ENCODE measurements at regions not wholly inside any gene's neighbourhood (a gene's known extent, or its start where the extent isn't known, plus 50 kb on each side); places are given as distances from the start of the nearest gene placed in this dataset.

- no peak overlapping the region for H3K27ac ChIP-seq
- no peak overlapping the region for H3K4me3 ChIP-seq (IDR thresholded peaks at IDR 0.05; ENCODE audit: insufficient read depth, low read depth, low read length)
- H4K20me1 ChIP-seq (ENCODE audit: insufficient read depth) = no peaks in the 10 kb centered on the region
- no peak overlapping the region for H2AFZ ChIP-seq (ENCODE audit: low read depth)
- TF ChIP-seq CTCF (conservative IDR thresholded peaks at IDR 0.05; ENCODE audit: low read depth, low read length) = no peak
- no peak overlapping the region for H3K4me2 ChIP-seq
- no peaks in the 10 kb centered on the region for H3K27me3 ChIP-seq (ENCODE audit: insufficient read depth, low read depth)
- no peaks in the 10 kb centered on the region for H3K36me3 ChIP-seq (ENCODE audit: insufficient read depth)
- H3K9ac ChIP-seq = no peak overlapping the region
- no peaks in the 10 kb centered on the region for H3K79me2 ChIP-seq (ENCODE audit: insufficient read depth, low read depth)
- no peaks in the 10 kb centered on the region for H3K4me1 ChIP-seq (ENCODE audit: low read depth, poor library complexity, severe bottlenecking)
Observed at GRCh38 chr5:9947944-9948343, 301.7 kb downstream of the ATPSCKMT start.

DNA sequence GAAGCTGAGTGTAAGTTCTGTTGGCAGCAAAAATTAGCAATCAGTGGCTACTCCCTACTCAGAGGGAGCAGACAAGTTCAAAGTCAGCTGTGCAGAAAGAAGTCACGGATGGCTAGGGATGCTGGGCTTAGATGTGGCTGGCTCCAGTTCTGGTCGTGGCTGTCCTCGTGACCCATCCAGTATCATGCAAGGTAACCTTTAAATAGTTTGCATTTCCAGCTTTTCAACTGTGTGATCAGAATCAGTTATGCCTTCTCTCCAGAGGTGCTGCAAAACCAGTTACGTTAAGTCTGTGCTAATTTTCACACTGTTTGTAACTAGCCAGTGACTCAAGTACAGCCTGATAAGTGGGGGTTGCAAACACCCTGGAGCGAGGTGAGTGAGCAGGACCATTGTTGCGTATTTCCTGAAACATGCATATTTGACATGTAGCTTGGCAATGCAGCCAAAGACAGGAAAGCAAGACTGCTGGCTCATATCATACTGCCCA lies 302.4 kb downstream of the ATPSCKMT start:
- Histone ChIP-seq H3K4me1 (ENCODE audit: low read depth, poor library complexity, severe bottlenecking) (no peaks in the 10 kb centered on the region), H4K20me1 (ENCODE audit: insufficient read depth) (no peaks in the 10 kb centered on the region), H2AFZ (ENCODE audit: low read depth) (no peak overlapping the region), H3K36me3 (ENCODE audit: insufficient read depth) (no peaks in the 10 kb centered on the region), H3K4me2 (no peak overlapping the region), H3K27ac (no peak overlapping the region), H3K27me3 (ENCODE audit: insufficient read depth, low read depth) (no peaks in the 10 kb centered on the region), H3K79me2 (ENCODE audit: insufficient read depth, low read depth) (no peaks in the 10 kb centered on the region), H3K4me3 (IDR thresholded peaks at IDR 0.05; ENCODE audit: insufficient read depth, low read depth, low read length) (no peak overlapping the region), H3K9ac (no peak overlapping the region)
- no peak for TF ChIP-seq CTCF (conservative IDR thresholded peaks at IDR 0.05; ENCODE audit: low read depth, low read length)

GRCh38 chr5:9932770-9933169 lies 302.6 kb upstream of the TAS2R1 start:
- no peak overlapping the region for H2AFZ ChIP-seq (ENCODE audit: low read depth)
- no peak for TF ChIP-seq CTCF (conservative IDR thresholded peaks at IDR 0.05; ENCODE audit: low read depth, low read length)
- no peaks in the 10 kb centered on the region for H4K20me1 ChIP-seq (ENCODE audit: insufficient read depth)
- peaks cover 2% of the 10 kb centered on the region for H3K4me1 ChIP-seq (ENCODE audit: low read depth, poor library complexity, severe bottlenecking)
- no peak overlapping the region for H3K4me3 ChIP-seq (IDR thresholded peaks at IDR 0.05; ENCODE audit: insufficient read depth, low read depth, low read length)
- H3K27ac ChIP-seq = no peak overlapping the region
- no peaks in the 10 kb centered on the region for H3K79me2 ChIP-seq (ENCODE audit: insufficient read depth, low read depth)
- H3K4me2 ChIP-seq = no peak overlapping the region
- no peaks in the 10 kb centered on the region for H3K36me3 ChIP-seq (ENCODE audit: insufficient read depth)
- H3K9ac ChIP-seq = no peak overlapping the region
- H3K27me3 ChIP-seq (ENCODE audit: insufficient read depth, low read depth) = no peaks in the 10 kb centered on the region

DNA sequence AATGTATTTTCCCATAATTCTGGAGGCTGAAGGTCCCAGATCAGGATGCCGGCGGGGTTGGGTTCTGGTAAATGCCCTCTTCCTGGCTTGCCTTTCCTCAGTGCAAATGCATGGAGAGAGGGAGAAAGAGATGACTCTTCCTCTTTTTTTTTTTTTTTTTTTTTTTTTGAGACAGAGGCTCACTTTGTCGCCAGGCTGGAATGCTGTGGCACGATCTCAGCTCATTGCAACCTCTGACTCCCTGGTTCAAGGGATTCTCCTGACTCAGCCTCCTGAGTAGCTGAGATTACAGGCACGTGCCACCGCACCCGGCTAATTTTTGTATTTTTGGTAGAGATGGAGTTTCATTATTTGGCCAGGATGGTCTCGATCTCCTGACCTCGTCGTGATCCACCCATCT lies 300.0 kb upstream of the TAS2R1 start:
- Histone ChIP-seq H3K4me2 (no peak overlapping the region), H3K9ac (no peak overlapping the region), H3K79me2 (ENCODE audit: insufficient read depth, low read depth) (no peaks in the 10 kb centered on the region), H3K36me3 (ENCODE audit: insufficient read depth) (no peaks in the 10 kb centered on the region), H3K4me1 (ENCODE audit: low read depth, poor library complexity, severe bottlenecking) (peaks cover 23% of the 10 kb centered on the region), H3K27me3 (ENCODE audit: insufficient read depth, low read depth) (no peaks in the 10 kb centered on the region), H4K20me1 (ENCODE audit: insufficient read depth) (no peaks in the 10 kb centered on the region), H3K4me3 (IDR thresholded peaks at IDR 0.05; ENCODE audit: insufficient read depth, low read depth, low read length) (no peak overlapping the region), H2AFZ (ENCODE audit: low read depth) (no peak overlapping the region), H3K27ac (no peak overlapping the region)
- no peak for TF ChIP-seq CTCF (conservative IDR thresholded peaks at IDR 0.05; ENCODE audit: low read depth, low read length)
